Transverse colon (tissue), 3 donors: ENCODE measurements at regions not wholly inside any gene's neighbourhood (a gene's known extent, or its start where the extent isn't known, plus 50 kb on each side); places are given as distances from the start of the nearest gene placed in this dataset.

Source experiments
- EP300 ChIP-seq: sonication (generic); formaldehyde crosslinking; IDR thresholded peaks from one replicate; pipeline ENCODE4 v1.6.1; 2017; ENCODE audit warnings: antibody characterized with exemption, low read depth
- TF ChIP-seq, protein P1 (sequence below), 5 experiments: fragments of 200-600 bp in 3 of 5; fragments of 450-650 bp in 2 of 5; sonication (generic) in 3 of 5; IDR thresholded peaks; 1 replicate in 2 of 5; 2 replicates in 3 of 5; pipeline ENCODE4 v1.5.1; 2016 to 2017; ENCODE audit warnings: antibody characterized with exemption in 5 of 5, inconsistent platforms in 3 of 5, mild to moderate bottlenecking in 2 of 5, moderate library complexity in 1 of 5

DNA sequence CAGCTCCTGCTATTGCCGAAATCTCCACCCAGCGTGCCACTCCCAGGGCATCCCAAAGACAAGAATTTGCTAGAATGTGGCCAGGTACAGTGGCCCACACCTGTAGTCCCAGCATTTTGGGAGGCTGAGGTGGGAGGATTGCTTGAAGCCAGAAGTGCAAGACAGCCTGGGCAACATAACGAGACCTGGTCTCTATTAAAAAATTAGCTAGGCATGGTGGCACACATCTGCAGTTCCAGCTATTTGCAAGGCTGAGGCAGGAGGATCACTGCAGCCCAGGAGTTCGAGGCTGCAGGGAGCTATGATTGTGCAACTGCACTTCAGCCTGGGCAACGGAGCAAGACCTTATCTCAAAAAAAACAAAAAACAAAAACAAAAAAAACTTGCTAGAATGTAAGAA, 73.3 kb upstream of the LYZL2 start:
- TF ChIP-seq, protein P1, sequence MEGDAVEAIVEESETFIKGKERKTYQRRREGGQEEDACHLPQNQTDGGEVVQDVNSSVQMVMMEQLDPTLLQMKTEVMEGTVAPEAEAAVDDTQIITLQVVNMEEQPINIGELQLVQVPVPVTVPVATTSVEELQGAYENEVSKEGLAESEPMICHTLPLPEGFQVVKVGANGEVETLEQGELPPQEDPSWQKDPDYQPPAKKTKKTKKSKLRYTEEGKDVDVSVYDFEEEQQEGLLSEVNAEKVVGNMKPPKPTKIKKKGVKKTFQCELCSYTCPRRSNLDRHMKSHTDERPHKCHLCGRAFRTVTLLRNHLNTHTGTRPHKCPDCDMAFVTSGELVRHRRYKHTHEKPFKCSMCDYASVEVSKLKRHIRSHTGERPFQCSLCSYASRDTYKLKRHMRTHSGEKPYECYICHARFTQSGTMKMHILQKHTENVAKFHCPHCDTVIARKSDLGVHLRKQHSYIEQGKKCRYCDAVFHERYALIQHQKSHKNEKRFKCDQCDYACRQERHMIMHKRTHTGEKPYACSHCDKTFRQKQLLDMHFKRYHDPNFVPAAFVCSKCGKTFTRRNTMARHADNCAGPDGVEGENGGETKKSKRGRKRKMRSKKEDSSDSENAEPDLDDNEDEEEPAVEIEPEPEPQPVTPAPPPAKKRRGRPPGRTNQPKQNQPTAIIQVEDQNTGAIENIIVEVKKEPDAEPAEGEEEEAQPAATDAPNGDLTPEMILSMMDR (IDR thresholded peaks at IDR 0.05): no peak
- no peak for TF ChIP-seq EP300
